ENCODE measurements at regions not wholly inside any gene's neighbourhood (a gene's known extent, or its start where the extent isn't known, plus 50 kb on each side); places are given as distances from the start of the nearest gene placed in this dataset.

DNA sequence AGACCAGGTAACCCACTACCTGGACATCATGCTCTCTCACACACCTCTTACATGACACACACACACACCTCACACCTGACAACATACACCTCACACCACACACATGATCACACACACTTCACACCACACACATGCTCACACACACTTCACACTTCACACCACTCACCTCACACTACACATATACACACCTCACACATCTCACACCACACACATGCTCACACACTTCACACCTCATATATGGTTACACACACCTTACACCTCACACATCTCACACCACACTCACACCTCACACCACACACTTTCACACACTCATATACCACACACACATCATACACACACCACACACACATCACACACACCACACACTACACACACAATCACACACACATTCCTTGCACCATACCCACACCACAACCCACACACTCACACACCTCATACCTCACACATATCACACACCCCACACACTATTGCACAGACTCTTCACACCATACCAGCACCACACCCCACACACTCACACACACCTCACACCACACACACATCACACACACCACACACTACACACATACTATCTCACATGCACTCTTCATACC lies 98.1 kb upstream of the PIEZO2 start (continued):
- TF ChIP-seq RCOR1 (IDR thresholded peaks at IDR 0.05; ENCODE audit: low read length) (no peak), TEAD4 (IDR thresholded peaks at IDR 0.05; ENCODE audit: borderline replicate concordance, insufficient read depth) (no peak), ELF1 (IDR thresholded peaks at IDR 0.05) (no peak), EZH2phosphoT487 (IDR thresholded peaks at IDR 0.05; ENCODE audit: borderline replicate concordance, low read depth) (no peak)

DNA sequence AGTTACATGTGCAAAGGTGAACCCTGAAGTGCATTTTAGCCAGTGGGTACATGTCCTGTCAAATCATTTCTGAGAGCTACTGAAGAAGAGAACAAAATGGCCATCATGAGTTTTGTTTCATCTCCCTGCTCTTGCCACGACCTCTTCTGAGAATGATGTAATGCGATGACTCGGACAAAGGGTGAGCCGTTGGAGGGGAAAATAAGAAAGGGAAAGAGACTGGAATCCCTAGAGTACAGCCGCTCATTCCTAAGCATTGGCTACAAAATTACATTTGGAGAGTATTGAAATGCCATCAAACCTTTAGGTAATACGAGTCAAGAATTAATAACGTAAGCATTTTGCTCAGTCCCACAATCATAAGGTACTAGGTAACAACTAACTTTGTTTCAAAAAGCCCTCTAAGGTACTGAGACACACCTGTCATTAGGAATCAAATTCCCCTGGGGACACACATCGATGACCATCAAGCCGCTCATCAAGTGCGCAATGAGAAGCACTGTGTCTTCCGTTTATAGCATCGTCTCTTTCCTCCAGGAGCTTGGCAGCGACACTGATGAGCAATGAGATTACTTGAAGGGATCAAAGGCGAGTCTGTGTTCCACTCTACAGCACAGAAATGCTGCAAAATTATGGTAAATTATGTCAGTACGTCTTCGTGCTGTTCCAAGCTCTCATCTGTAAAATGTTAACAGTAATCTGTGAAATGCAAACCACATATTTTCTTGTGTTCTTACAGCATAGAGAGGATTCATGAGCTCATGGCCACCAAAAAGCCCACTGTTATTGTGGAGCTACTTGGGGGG lies 97.3 kb upstream of the PIEZO2 start:
- no peaks in the 10 kb centered on the region for H3F3A ChIP-seq (replicated peaks; ENCODE audit: insufficient read depth)
- H2AFZ ChIP-seq (ENCODE audit: low read depth): no peak overlapping the region
- H3K79me2 ChIP-seq (ENCODE audit: insufficient read depth): no peaks in the 10 kb centered on the region
- H3K9me2 ChIP-seq: no peaks in the 10 kb centered on the region
- no peaks in the 10 kb centered on the region for H3K27me3 ChIP-seq (ENCODE audit: insufficient read depth)
- TF ChIP-seq, protein P1, sequence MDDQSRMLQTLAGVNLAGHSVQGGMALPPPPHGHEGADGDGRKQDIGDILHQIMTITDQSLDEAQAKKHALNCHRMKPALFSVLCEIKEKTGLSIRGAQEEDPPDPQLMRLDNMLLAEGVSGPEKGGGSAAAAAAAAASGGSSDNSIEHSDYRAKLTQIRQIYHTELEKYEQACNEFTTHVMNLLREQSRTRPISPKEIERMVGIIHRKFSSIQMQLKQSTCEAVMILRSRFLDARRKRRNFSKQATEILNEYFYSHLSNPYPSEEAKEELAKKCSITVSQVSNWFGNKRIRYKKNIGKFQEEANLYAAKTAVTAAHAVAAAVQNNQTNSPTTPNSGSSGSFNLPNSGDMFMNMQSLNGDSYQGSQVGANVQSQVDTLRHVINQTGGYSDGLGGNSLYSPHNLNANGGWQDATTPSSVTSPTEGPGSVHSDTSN (IDR thresholded peaks at IDR 0.05): no peak
- TF ChIP-seq EP300 (IDR thresholded peaks at IDR 0.05; ENCODE audit: borderline replicate concordance in 1 of 2, low read depth in 1 of 2, low read length in 1 of 2) (no peak), JUND (IDR thresholded peaks at IDR 0.05) (no peak), TCF12 (IDR thresholded peaks at IDR 0.05) (no peak), RAD21 (IDR thresholded peaks at IDR 0.05; ENCODE audit: low read length) (no peak), SIN3A (IDR thresholded peaks at IDR 0.05; ENCODE audit: borderline replicate concordance, low read depth, low read length) (no peak), NFIC (IDR thresholded peaks at IDR 0.05; ENCODE audit: borderline replicate concordance) (no peak), FOSL2 (IDR thresholded peaks at IDR 0.05; ENCODE audit: borderline replicate concordance, low read depth) (no peak), FOXM1 (IDR thresholded peaks at IDR 0.05; ENCODE audit: low read depth) (no peak), MEF2A (IDR thresholded peaks at IDR 0.05; ENCODE audit: borderline replicate concordance, low read depth) (no peak), RXRA (IDR thresholded peaks at IDR 0.05; ENCODE audit: borderline replicate concordance, low read depth) (no peak), YY1 (IDR thresholded peaks at IDR 0.05; ENCODE audit: low read depth) (no peak), SMC3 (IDR thresholded peaks at IDR 0.05; ENCODE audit: low read depth, low read length) (no peak), EZH2phosphoT487 (IDR thresholded peaks at IDR 0.05; ENCODE audit: borderline replicate concordance, low read depth) (no peak), FOXJ3 (CRISPR knock-in tag; IDR thresholded peaks at IDR 0.05) (no peak), GATA2 (CRISPR knock-in tag; IDR thresholded peaks at IDR 0.05) (no peak)
- TF ChIP-seq, protein P2, sequence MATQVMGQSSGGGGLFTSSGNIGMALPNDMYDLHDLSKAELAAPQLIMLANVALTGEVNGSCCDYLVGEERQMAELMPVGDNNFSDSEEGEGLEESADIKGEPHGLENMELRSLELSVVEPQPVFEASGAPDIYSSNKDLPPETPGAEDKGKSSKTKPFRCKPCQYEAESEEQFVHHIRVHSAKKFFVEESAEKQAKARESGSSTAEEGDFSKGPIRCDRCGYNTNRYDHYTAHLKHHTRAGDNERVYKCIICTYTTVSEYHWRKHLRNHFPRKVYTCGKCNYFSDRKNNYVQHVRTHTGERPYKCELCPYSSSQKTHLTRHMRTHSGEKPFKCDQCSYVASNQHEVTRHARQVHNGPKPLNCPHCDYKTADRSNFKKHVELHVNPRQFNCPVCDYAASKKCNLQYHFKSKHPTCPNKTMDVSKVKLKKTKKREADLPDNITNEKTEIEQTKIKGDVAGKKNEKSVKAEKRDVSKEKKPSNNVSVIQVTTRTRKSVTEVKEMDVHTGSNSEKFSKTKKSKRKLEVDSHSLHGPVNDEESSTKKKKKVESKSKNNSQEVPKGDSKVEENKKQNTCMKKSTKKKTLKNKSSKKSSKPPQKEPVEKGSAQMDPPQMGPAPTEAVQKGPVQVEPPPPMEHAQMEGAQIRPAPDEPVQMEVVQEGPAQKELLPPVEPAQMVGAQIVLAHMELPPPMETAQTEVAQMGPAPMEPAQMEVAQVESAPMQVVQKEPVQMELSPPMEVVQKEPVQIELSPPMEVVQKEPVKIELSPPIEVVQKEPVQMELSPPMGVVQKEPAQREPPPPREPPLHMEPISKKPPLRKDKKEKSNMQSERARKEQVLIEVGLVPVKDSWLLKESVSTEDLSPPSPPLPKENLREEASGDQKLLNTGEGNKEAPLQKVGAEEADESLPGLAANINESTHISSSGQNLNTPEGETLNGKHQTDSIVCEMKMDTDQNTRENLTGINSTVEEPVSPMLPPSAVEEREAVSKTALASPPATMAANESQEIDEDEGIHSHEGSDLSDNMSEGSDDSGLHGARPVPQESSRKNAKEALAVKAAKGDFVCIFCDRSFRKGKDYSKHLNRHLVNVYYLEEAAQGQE (IDR thresholded peaks at IDR 0.05; ENCODE audit: low read depth, low read length): no peak
- TF ChIP-seq, protein P3, sequence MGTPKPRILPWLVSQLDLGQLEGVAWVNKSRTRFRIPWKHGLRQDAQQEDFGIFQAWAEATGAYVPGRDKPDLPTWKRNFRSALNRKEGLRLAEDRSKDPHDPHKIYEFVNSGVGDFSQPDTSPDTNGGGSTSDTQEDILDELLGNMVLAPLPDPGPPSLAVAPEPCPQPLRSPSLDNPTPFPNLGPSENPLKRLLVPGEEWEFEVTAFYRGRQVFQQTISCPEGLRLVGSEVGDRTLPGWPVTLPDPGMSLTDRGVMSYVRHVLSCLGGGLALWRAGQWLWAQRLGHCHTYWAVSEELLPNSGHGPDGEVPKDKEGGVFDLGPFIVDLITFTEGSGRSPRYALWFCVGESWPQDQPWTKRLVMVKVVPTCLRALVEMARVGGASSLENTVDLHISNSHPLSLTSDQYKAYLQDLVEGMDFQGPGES (IDR thresholded peaks at IDR 0.05; ENCODE audit: low read depth, low read length): no peak
- TF ChIP-seq, protein P4, sequence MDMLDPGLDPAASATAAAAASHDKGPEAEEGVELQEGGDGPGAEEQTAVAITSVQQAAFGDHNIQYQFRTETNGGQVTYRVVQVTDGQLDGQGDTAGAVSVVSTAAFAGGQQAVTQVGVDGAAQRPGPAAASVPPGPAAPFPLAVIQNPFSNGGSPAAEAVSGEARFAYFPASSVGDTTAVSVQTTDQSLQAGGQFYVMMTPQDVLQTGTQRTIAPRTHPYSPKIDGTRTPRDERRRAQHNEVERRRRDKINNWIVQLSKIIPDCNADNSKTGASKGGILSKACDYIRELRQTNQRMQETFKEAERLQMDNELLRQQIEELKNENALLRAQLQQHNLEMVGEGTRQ (IDR thresholded peaks at IDR 0.05; ENCODE audit: borderline replicate concordance, low read depth, low read length): no peak
- TF ChIP-seq, protein P5, sequence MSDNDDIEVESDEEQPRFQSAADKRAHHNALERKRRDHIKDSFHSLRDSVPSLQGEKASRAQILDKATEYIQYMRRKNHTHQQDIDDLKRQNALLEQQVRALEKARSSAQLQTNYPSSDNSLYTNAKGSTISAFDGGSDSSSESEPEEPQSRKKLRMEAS (IDR thresholded peaks at IDR 0.05; ENCODE audit: low read depth): no peak
- H3K4me2 ChIP-seq: no peak overlapping the region
- ChIA-PET POLR2A (no interaction called here), CTCF (interaction anchor here (1.5 to 2.2 kb wide), 2 partner anchors 10 to 64 kb away, joined by 5 read pairs; no protein-coding TSS in a partner anchor)
- H3K4me3 ChIP-seq (ENCODE audit: low read depth in 2 of 2, low read length in 1 of 2): no peak overlapping the region
- no peaks in the 10 kb centered on the region for H4K20me1 ChIP-seq (ENCODE audit: insufficient read depth)
- H3K36me3 ChIP-seq (replicated peaks in 1 of 2; ENCODE audit: control insufficient read depth in 1 of 2, insufficient read depth in 2 of 2, low read length in 1 of 2): no peaks in the 10 kb centered on the region
- no peak overlapping the region for H3K27ac ChIP-seq (ENCODE audit: low read depth in 2 of 2, low read length in 1 of 2)
- no peaks in the 10 kb centered on the region for H3K9me3 ChIP-seq
- no peaks in the 10 kb centered on the region for H3K4me1 ChIP-seq (ENCODE audit: control insufficient read depth in 1 of 2, insufficient read depth in 2 of 2, low read depth in 1 of 2, low read length in 1 of 2)
- 48% methylated on average over 16 of the region's 16 CpGs for WGBS (ENCODE audit: low lambda C conversion rate)
- no peak overlapping the region for H3K9ac ChIP-seq
- DNase-seq: no peak
